Vagina (tissue), 2 donors: ENCODE measurements at regions not wholly inside any gene's neighbourhood (a gene's known extent, or its start where the extent isn't known, plus 50 kb on each side); places are given as distances from the start of the nearest gene placed in this dataset.

Experiments
- DNase-seq, 2 donors: peaks; one replicate each; pipeline ENCODE4 v3.0.0-alpha.2; 2017; ENCODE audit errors: extremely low spot score in 2 of 2
- H3K27ac ChIP-seq: fragments of 200-600 bp; sonication (generic); one replicate; pipeline ENCODE4 v1.5.1; 2019
- H3K27me3 ChIP-seq: fragments of 200-600 bp; sonication (generic); one replicate; pipeline ENCODE4 v1.5.1; 2019
- H3K36me3 ChIP-seq, 2 donors: fragments of 200-600 bp; sonication (generic); one replicate each; pipeline ENCODE4 v1.5.1; 2017 to 2019
- H3K4me1 ChIP-seq: fragments of 200-600 bp; sonication (generic); one replicate; pipeline ENCODE4 v1.5.1; 2019
- H3K4me3 ChIP-seq, 2 donors: fragments of 200-600 bp; sonication (generic); 1 replicate in 1 of 2; 2 replicates in 1 of 2; pipeline ENCODE4 v1.5.1; 2016 to 2019
- H3K9me3 ChIP-seq: fragments of 200-600 bp; sonication (generic); one replicate; pipeline ENCODE4 v1.5.1; 2019
- POLR2A ChIP-seq, 2 donors: fragments of 450-650 bp; IDR thresholded peaks; one replicate each; pipeline ENCODE4 v1.6.1; 2017; ENCODE audit warnings: antibody characterized with exemption in 2 of 2, mild to moderate bottlenecking in 2 of 2, moderate library complexity in 2 of 2
- POLR2AphosphoS5 ChIP-seq, 2 donors: sonication (generic); formaldehyde crosslinking; IDR thresholded peaks; one replicate each; pipeline ENCODE4 v1.9.0; 2017; ENCODE audit warnings: antibody characterized with exemption in 2 of 2, mild to moderate bottlenecking in 2 of 2, low read depth in 1 of 2; ENCODE audit not compliant: insufficient read depth in 1 of 2
- intact Hi-C: fragments of 100-400 bp; cut with DNase I; formaldehyde crosslinking; loops from one replicate; pipeline ENCODE4 v1.15.1; 2023
- TF ChIP-seq, protein P1 (sequence below), 3 experiments: fragments of 450-650 bp in 2 of 3; fragments of 200-600 bp in 1 of 3; sonication (generic) in 1 of 3; IDR thresholded peaks; one replicate each; pipeline ENCODE4 v1.5.1; 2017 to 2019; ENCODE audit warnings: antibody characterized with exemption in 3 of 3, mild to moderate bottlenecking in 2 of 3, moderate library complexity in 2 of 3

GRCh38 chr6:155586090-155586489 lies 130.5 kb upstream of the NOX3 start:
- DNase-seq = no peak
- H3K4me1 ChIP-seq = no peaks in the 10 kb centered on the region
- TF ChIP-seq POLR2A (IDR thresholded peaks at IDR 0.05) (no peak), POLR2AphosphoS5 (IDR thresholded peaks at IDR 0.05; ENCODE audit: insufficient read depth in 1 of 2, low read depth in 1 of 2) (no peak)
- TF ChIP-seq, protein P1, sequence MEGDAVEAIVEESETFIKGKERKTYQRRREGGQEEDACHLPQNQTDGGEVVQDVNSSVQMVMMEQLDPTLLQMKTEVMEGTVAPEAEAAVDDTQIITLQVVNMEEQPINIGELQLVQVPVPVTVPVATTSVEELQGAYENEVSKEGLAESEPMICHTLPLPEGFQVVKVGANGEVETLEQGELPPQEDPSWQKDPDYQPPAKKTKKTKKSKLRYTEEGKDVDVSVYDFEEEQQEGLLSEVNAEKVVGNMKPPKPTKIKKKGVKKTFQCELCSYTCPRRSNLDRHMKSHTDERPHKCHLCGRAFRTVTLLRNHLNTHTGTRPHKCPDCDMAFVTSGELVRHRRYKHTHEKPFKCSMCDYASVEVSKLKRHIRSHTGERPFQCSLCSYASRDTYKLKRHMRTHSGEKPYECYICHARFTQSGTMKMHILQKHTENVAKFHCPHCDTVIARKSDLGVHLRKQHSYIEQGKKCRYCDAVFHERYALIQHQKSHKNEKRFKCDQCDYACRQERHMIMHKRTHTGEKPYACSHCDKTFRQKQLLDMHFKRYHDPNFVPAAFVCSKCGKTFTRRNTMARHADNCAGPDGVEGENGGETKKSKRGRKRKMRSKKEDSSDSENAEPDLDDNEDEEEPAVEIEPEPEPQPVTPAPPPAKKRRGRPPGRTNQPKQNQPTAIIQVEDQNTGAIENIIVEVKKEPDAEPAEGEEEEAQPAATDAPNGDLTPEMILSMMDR (IDR thresholded peaks at IDR 0.05) = no peak
- no peaks in the 10 kb centered on the region for H3K9me3 ChIP-seq
- no peaks in the 10 kb centered on the region for H3K27me3 ChIP-seq
- no peak overlapping the region for H3K27ac ChIP-seq
- no peaks in the 10 kb centered on the region for H3K36me3 ChIP-seq
- no peak overlapping the region for H3K4me3 ChIP-seq
- intact Hi-C loops = no loop called here

DNA sequence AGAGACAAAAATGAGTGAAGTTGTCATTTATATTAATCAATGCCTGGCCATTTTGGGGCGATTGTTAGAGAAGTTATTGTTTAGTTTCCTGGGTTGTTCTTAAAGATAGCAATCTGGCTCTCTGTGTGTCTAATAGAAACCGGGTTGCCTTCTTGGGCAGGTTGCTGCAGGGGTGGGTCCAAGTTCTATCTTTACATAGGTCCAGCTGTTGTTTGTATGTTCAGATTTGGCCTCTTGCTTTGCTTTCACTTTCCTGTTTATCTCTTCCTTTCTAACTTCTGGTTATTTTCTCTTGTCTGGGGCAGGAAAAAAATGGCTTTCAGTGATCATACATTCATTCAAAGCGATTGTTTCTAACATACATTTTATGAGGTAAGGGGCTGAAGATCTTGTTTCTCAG lies 128.4 kb upstream of the NOX3 start:
- Histone ChIP-seq H3K9me3 (no peaks in the 10 kb centered on the region), H3K27me3 (no peaks in the 10 kb centered on the region), H3K4me3 (no peak overlapping the region), H3K4me1 (no peaks in the 10 kb centered on the region), H3K36me3 (no peaks in the 10 kb centered on the region), H3K27ac (no peak overlapping the region)
- TF ChIP-seq, protein P1 (IDR thresholded peaks at IDR 0.05) = no peak
- no peak for DNase-seq
- intact Hi-C loops = no loop called here

- intact Hi-C loops = no loop called here
- no peak overlapping the region for H3K27ac ChIP-seq
- TF ChIP-seq POLR2A (IDR thresholded peaks at IDR 0.05) = no peak
- TF ChIP-seq, protein P1 (IDR thresholded peaks at IDR 0.05) = no peak
- TF ChIP-seq POLR2AphosphoS5 (IDR thresholded peaks at IDR 0.05; ENCODE audit: insufficient read depth in 1 of 2, low read depth in 1 of 2) = no peak
- H3K4me1 ChIP-seq = no peaks in the 10 kb centered on the region
- no peak overlapping the region for H3K4me3 ChIP-seq
- H3K36me3 ChIP-seq = no peaks in the 10 kb centered on the region
- no peaks in the 10 kb centered on the region for H3K27me3 ChIP-seq
- no peaks in the 10 kb centered on the region for H3K9me3 ChIP-seq
- no peak for DNase-seq
Observed at GRCh38 chr6:155582016-155582991, 126.7 kb upstream of the NOX3 start.

DNA sequence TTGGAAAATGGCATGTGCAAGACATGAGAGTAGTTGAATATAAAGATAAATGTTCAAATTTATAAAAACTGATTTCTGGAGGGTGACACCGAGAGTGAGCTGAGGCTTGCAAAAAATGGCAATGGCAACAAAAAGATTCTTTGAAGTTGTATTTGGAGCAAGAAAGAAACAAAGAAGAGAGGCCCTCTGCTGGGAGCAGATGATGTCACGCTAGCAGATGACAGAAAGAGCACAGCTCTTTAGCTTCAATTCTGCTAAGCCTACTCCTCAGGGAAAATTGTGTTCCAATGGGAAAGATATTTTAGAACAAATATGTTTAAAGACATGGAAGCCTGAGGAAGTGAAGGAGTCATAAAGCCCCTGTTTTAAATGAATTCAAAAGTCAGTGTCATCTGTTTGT lies 125.3 kb upstream of the NOX3 start:
- no peak overlapping the region for H3K4me3 ChIP-seq
- H3K36me3 ChIP-seq = no peaks in the 10 kb centered on the region
- TF ChIP-seq POLR2AphosphoS5 (IDR thresholded peaks at IDR 0.05; ENCODE audit: insufficient read depth in 1 of 2, low read depth in 1 of 2) (no peak), POLR2A (IDR thresholded peaks at IDR 0.05) (no peak)
- TF ChIP-seq, protein P1 (IDR thresholded peaks at IDR 0.05) = no peak
- no peaks in the 10 kb centered on the region for H3K9me3 ChIP-seq
- H3K27ac ChIP-seq = no peak overlapping the region
- H3K27me3 ChIP-seq = no peaks in the 10 kb centered on the region
- no peak for DNase-seq
- intact Hi-C loops = no loop called here
- no peaks in the 10 kb centered on the region for H3K4me1 ChIP-seq

- intact Hi-C loops = no loop called here
- H3K4me1 ChIP-seq = no peaks in the 10 kb centered on the region
- no peak for TF ChIP-seq POLR2AphosphoS5 (IDR thresholded peaks at IDR 0.05; ENCODE audit: insufficient read depth in 1 of 2, low read depth in 1 of 2)
- TF ChIP-seq POLR2A (IDR thresholded peaks at IDR 0.05) = no peak
- TF ChIP-seq, protein P1 (IDR thresholded peaks at IDR 0.05) = no peak
- DNase-seq = no peak
- H3K27me3 ChIP-seq = no peaks in the 10 kb centered on the region
- H3K27ac ChIP-seq = no peak overlapping the region
- no peaks in the 10 kb centered on the region for H3K9me3 ChIP-seq
- no peak overlapping the region for H3K4me3 ChIP-seq
- no peaks in the 10 kb centered on the region for H3K36me3 ChIP-seq
Observed at GRCh38 chr6:155578251-155578650, 122.6 kb upstream of the NOX3 start.
